NCI-H2171 (cell line): ENCODE measurements at regions not wholly inside any gene's neighbourhood (a gene's known extent, or its start where the extent isn't known, plus 50 kb on each side); places are given as distances from the start of the nearest gene placed in this dataset.

Experiments
- DNase-seq: peaks from one replicate; lab custom pipeline; 2025; lab: John Stamatoyannopoulos, UW

- no peak for DNase-seq
Measured at GRCh38 chr10:123455861-123456260, 210.3 kb upstream of the GPR26 start.

GRCh38 chr10:123458933-123459332 is 207.2 kb upstream of the GPR26 start:
- DNase-seq: no peak

GRCh38 chr10:123459371-123460091 is 206.6 kb upstream of the GPR26 start:
- no peak for DNase-seq

DNA sequence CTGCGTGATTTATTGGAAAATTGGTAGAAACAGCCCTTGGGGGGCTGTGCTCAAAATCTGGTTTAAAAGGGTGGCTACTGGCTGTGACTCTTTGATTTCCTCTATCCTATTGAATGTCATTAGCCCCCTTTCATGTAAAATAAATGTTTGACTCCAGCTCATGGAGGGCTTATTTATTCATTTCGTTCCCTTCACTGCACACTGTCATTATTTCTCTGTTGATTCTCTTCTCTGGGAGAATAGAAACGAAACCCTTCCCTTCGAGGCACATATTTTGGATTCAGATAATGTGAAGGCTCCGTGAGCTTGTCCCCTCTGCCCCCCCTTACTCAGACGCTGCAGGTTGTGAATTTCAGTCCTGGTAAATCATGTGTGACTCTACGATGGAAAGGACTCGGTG is 203.9 kb upstream of the GPR26 start:
- DNase-seq: no peak

GRCh38 chr10:123462756-123463155 is 203.4 kb upstream of the GPR26 start:
- DNase-seq: no peak

DNA sequence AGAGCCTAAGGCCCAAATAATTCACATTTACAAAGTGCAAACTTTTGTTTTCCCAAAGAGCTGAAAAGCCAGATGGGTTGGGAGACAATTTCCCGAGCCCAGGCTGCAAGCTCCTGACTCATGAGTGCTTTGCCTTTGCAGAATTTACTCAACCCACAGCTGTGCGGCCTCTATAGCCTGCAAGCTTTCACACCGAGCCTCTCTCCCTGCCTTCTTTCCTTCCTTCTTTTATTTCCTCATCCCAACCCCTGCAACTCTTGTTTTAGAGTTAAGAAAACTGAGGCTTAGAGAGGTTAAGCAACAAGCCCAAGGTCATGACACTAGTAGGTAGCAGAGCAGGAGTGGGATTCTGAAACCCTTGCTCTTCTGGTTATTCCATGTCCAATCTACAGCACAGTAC is 203.0 kb upstream of the GPR26 start:
- DNase-seq: no peak

DNA sequence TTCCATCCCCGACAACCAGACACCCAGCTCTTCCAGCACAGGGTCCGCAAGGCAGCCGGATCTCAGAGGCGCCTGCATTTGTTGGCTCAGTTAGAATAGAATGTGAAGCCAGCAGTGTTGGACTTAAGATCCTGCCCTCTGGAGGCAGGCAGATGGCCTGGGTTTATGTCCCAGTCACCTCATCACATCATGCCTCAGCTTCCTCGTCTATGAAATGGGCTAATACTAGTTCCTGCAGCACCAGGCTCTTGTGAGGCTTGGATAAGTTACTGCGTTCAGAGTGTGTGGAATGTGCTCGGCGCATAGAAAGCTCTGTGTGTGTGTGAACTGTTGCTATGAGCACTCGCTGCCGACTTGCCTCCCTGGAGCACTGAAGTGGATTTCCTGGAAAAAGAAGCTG is 202.5 kb upstream of the GPR26 start:
- DNase-seq: no peak

- no peak for DNase-seq
Measured at GRCh38 chr10:123464430-123465323, 201.5 kb upstream of the GPR26 start.

- no peak for DNase-seq
Measured at GRCh38 chr10:123470336-123470921, 195.7 kb upstream of the GPR26 start.

- no peak for DNase-seq
Measured at GRCh38 chr10:123471811-123472210, 194.3 kb upstream of the GPR26 start.

- DNase-seq: no peak
Measured at GRCh38 chr10:123472606-123473005, 193.5 kb upstream of the GPR26 start.

DNA sequence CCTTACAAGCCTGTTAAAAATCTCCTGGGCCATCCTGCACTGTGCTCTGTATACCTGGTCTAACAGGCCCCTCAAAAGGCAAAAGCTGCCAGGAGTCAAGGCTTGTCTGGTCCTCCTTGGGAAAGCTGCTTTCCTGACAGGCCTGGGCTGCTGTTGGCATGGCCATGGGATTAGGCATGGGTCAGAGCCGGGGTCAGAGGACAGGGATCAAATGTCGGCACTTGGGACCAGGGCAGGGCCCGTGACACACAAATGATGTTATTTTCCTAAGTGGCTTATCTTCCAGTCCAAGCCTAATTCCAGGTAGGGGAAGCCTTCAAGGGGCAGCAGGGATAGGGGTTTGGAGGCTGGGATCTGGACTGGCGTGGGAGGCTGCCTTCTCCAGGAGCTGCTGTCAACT is 191.5 kb upstream of the GPR26 start:
- DNase-seq: no peak

DNA sequence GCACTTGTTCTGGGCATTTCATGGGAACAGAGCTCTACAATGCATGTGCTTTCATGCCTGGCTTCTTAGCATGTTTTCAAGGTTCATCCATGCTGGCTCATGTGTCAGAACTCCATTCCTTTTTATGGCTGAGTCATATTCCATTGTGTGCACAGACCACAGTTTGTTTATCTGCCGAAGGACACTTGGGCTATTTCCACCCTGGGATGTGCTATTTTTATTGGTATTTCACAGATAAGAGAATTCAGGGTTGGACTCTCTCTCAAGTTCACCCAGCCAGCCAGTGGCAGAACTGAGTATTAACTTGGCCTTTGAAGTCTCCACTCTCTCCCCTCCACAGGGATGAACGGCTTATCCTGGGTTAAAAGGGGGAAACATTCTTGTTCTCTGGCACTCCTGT is 190.7 kb upstream of the GPR26 start:
- no peak for DNase-seq

- no peak for DNase-seq
Measured at GRCh38 chr10:123478116-123478515, 188.0 kb upstream of the GPR26 start.

- no peak for DNase-seq
Measured at GRCh38 chr10:123479640-123480039, 186.5 kb upstream of the GPR26 start.

- DNase-seq: no peak
Measured at GRCh38 chr10:123480344-123480743, 185.8 kb upstream of the GPR26 start.

DNA sequence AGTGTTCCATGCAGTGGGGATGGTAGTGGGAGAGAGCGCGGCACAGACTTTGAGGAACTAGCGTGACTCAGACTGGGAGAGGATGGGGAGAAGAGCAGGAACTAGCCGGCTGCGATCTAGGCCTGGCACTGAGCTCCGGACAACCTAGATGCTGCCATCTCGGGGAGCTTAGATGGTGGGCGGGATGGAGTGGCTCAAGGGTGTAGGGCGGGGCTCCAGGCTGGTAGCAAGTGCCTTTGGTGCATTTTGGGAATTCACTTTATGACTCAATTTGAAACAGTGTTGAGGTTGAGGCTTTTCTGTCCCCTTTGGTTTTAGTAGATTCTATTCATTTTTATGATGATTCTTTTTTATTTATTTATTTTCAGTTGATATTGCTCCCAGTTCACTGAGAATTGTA is 185.3 kb upstream of the GPR26 start:
- DNase-seq: no peak

DNA sequence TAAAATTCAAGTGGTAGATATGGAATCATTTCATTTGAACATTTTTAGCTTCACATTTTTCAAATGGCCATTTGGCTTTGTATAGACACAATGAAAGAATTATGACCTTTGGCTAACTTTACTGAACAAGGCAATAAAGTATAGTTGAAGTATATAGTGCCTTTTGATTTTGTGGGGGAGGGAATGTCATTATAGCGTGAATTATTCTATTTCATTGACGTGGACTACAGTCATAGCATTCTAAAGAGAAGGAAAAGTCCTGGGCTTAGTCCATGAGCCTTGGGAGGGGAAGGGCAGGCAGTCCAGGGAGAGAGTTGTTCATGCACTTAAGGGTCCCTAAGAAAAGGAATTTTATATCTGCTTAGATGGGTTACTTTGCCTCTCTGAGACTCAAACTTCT is 181.4 kb upstream of the GPR26 start:
- no peak for DNase-seq

GRCh38 chr10:123485341-123485960 is 180.7 kb upstream of the GPR26 start:
- no peak for DNase-seq

DNA sequence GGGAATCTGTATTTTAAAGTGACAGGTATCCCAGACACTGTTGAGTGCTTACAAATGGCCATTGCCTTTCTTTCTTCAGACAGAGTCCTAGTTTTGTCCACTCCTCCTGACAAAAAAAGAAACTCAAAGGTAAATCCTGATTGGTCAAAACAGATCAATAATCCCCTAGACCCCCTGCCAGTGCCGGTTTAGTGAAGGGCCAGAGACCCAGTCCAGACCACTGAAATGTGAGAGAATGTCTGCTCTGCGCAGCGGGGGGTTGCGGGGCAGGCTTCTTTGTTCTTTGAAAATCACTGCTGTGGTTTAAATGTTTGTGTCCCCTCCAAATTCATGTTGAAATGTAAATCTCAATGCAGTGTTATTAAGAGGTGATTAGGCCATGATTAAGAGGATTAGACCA is 177.7 kb upstream of the GPR26 start:
- DNase-seq: no peak

- DNase-seq: no peak
Measured at GRCh38 chr10:123491364-123491763, 174.8 kb upstream of the GPR26 start.

DNA sequence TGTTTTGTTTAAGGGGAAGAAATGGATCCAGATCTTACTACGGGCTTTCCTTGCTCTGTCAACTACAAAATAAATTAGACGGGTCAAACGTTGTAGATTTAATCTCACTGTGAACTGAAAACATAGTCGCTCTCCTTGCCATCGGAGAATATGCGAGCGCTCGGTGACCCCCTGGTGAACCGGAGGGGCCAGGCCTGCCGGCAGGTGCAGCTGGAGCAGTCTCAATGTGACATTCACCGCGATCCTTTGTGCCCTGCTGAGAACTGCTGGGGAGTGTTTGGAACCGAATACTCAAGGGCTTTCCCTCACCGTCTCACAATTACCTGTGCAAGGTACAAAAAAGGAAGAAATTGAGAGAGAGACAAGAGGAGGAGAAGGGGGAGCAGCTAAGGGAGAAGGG is 174.1 kb upstream of the GPR26 start:
- DNase-seq: no peak
